ENCODE measurements at regions not wholly inside any gene's neighbourhood (a gene's known extent, or its start where the extent isn't known, plus 50 kb on each side); places are given as distances from the start of the nearest gene placed in this dataset.

GRCh38 chr15:97401195-97401594, 559.3 kb upstream of the ARRDC4 start:
- TF ChIP-seq CTCF (IDR thresholded peaks at IDR 0.05) (no peak), EP300 (IDR thresholded peaks at IDR 0.05) (no peak)

Measured in ovary (tissue), 3 donors.